Fibroblast of skin of scalp (primary cell): ENCODE measurements at regions not wholly inside any gene's neighbourhood (a gene's known extent, or its start where the extent isn't known, plus 50 kb on each side); places are given as distances from the start of the nearest gene placed in this dataset.
"Not testable (repeated sequence)": the region's sequence is repeated elsewhere in the genome, so short reads cannot be mapped to it uniquely, and the experiment has no call there.

Experiments used
- DNase-seq: peaks from one replicate; pipeline ENCODE4 v3.0.0-alpha.2; 2013

- DNase-seq = no peak
Observed at GRCh38 chr3:127033171-127033570, 50.3 kb downstream of the PLXNA1 start.

DNA sequence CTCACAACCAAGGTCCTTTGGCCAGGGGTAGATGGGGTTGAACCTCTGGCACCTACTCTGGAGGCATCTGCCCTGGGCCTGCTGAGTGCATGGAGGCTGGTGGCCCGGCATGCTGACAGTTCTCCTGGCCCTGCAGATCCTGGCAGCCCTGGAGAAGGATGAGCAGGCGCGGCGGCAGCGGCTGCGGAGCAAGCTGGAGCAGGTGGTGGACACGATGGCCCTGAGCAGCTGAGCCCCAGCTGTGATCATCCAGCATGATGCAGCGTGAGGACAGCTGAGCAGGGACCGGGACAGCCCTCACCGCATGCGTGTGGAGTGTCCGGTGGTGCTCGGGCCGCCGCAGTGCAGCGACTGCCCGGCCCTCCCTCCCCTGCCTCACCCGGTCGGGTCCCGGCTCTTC is 50.9 kb downstream of the PLXNA1 start:
- DNase-seq = no peak

DNA sequence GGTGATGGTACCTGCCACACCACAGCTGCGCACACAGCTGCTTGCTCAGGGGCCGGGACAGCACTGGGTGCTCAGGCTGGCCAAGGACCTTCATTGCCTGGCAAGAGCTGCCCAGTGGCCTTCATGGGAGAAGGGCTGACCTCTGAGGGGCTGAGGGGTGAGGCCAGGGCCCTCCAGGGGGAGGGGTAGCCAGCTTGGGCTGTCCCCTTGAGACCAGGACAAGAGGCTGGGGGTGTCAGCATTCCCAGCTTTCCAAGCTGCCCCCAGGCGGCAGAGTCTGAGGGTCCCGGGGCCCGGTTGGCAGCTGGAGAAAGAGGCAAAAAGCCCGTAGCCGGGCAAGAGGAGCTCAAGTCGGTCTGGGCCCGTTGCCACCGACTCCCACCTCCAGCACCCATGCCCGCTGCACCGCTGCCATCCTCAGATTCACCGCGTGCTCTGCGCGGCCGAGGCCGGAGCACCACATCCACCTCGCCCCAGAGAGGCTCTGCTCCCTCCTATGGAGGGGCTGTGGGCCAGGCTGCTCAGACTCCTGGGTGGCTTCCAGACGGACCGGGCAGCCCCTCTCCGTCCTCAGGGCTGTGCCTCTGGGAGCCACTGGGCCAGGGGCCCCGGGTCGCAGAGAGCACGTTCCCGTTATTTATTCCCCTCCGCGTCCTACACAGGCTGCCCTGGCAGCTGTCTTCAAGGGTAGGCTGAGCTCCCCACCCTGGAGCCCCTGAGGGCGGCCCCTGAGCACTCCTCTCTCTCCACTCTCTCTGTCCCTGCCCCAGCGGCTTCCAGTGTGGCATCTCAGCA is 51.5 kb downstream of the PLXNA1 start:
- DNase-seq = no peak

DNA sequence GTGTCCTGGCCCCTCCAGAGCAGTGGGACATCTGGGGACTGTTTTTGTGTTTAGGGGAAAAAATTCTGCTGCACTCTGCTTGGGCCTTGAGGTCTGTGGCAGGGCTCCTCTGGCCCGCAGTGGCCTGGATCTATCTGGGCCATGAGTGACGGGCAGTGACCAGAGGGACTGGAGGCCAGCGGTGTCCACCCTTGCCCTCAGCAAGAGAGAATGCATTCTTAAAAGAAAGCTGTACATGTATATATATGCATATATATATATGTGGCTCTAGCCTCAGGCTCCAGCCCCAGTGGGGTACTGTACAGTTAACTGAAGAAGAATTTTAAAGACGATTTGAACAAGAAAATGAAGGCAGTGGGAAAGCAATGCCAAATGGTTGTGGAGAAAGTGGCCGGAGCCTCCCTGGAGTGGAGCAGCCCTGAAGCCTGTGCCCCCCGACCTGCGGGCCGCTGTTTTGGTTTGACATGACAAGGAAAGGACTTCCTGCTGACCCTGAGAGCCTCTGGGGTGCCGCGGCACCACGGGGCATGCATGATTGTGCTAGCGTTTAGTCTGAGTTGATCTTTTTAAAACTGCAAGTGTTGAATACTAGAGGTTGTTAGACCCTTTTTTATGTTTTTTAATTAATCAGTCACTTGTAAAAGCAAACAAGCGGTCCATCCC is 52.2 kb downstream of the PLXNA1 start:
- DNase-seq = no peak

GRCh38 chr3:127035677-127036076 is 52.8 kb downstream of the PLXNA1 start:
- DNase-seq = peak; percentile 90

- DNase-seq = no peak
Observed at GRCh38 chr3:127036209-127037020, 53.5 kb downstream of the PLXNA1 start.

- no peak for DNase-seq
Observed at GRCh38 chr3:127037021-127037400, 54.1 kb downstream of the PLXNA1 start.

GRCh38 chr3:127037418-127037841 is 54.5 kb downstream of the PLXNA1 start:
- DNase-seq = no peak

- no peak for DNase-seq
Observed at GRCh38 chr3:127037971-127038446, 55.1 kb downstream of the PLXNA1 start.

DNA sequence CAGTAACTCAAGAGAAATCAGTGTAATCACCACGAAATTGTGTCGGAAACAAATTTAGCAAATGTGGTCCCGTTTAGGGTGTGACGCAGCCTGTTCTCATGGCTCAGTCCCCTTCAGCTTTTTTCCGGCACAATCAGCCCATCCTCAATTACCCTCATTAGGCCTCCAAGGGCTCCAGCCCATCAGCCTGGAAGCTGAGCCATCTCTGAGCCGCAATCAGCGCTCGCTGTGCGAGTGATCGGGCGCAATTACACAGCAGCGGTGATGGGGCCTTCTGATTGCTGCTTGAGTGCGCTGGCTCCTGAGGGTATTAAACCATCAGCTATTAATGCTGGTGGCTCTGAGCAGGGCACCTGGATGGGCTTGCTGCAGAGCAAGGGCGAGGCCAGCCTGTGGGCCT is 55.6 kb downstream of the PLXNA1 start:
- DNase-seq = no peak

DNA sequence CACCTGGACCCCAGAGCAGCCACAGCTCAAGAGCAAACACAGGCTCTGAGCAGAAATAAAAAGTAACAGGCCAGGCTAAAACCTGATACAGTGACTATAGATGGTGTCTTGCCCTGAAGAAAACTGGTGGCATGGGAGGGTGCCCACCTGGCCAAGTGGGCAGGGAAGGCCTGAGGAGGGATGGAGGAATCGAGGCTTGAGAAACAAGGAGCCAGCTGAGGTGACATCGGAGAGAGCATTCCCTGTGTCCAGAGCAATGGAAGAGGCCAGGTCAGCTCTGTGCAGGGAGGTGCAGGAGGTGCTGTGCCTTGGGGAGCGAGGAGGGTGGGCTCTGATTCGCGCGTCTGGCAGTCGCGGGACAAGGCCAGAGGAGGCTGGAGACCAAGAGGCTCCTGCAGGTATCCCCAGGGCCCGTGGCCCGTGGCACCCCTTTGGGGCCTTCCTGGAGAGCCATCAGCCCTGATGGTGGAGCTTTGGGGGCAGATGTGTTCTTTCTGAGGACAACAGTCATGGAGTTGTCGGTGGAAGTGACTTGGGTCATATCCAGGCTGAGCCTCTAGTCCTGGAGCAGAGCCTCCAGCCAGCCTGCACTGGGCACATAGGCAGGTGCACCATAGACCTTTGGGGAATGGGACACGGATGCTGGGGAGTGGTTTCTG is 56.1 kb downstream of the PLXNA1 start:
- no peak for DNase-seq

DNA sequence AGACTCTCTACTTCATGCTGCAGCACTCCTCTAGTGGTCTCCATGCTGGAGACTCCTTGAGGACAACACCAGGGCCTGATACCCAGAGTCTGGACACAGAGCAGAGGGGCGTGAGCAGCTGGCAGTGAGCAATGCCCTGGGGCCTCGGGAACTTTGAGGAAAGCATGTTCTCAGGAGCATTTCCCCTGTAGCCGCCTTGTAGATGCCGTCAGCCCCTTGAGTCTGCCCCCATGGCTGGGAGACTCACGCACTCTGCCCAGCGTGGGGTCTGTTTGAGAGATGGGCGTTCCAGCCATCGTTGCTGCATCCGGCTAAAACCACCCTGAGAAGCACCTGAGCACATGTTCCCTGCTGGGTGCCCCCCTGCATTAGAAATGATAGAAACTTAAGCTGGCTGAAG is 56.8 kb downstream of the PLXNA1 start:
- no peak for DNase-seq

GRCh38 chr3:127040216-127040615 is 57.3 kb downstream of the PLXNA1 start:
- no peak for DNase-seq

- DNase-seq = no peak
Observed at GRCh38 chr3:127041264-127041820, 58.4 kb downstream of the PLXNA1 start.

GRCh38 chr3:127041933-127042332 is 59.0 kb downstream of the PLXNA1 start:
- DNase-seq = no peak

DNA sequence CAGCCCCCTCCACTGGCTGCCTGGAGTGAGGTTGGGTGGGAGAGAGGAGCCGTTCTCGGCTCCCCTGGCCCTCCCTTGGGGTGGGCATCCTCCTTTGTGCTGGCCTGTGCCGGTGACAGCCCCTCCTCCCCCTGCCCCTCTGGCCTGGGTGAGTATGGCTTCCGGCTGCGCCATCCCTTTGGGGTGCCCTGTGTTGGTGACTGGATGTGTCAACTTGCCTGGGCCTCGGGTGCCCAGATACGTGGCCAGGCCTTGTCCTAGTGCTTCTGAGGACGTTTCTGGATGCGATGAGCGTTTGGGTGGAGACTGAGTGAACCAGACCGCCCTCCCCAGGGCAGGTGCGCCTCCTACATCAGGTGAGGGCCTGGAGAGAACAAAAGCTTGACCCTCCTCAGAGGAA is 59.7 kb downstream of the PLXNA1 start:
- DNase-seq = no peak

GRCh38 chr3:127043041-127043641 is 60.2 kb downstream of the PLXNA1 start:
- DNase-seq = peak; percentile 17

DNA sequence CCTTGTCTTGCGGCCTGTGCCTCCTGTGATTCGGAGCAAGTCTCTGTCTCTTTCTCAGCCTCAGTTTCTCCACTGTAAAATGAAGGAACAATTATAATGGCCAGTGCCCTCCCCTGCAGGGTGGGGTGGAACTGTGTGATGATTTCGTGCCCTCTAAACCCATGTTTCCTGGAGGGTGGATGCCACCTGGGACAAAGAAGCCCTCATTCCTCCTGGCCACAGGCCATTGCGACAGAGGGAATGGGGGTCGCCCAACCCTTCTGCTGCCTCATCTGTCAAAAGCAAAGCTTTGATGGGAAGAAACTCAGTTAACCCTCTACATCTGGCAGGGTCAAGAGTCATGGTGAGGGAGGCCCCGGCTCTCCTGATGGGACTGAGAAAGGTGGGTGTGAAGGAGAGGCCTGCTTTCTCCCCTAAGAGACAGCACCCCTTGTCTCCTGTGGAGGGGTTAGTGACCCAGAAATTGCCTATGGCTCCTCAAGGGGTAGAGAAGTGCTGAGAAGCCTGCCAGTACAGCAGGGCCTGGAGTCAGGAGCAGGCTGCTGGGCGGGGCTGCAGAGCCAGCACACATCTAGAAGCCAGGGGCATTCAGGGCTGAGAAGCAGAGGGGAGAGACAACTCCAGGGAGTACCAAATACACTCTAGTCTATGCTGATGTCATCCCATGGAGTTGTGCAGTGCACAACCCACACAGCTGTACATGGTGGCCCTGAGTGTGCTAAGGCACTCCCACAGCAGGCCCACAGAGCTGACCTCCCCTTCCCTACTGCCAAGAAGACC is 61.0 kb downstream of the PLXNA1 start:
- no peak for DNase-seq

GRCh38 chr3:127044996-127045395 is 62.1 kb downstream of the PLXNA1 start:
- DNase-seq = peak; percentile 25

DNA sequence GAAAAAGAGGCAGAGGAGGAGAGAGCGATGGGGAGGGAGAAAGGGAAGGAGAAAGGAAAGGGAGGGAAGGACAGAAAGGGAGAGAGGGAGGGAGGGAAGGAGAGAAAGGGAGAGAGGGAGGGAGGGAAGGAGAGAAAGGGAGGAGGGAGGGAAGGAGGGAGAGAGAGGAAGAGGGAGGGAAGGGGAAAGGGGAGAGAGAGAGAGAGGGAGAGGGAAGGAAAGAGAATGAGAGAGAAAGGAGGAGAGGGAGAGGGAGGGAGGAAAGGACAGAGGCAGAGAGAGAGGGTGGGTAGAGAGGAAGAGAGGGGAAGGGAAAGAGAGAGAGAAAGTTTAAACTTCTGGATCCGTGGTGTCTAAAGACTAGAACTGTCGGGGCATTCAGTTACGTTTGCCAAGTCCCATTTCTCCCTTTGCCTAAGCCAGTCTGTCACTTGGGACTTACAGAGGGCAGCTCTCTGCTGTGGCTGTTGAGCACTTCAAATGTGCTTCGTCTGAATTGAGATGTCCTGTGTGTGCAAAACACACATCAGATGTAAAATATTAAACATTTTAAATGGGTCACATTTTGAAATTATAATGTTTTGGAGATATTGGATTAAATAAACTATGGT is 62.6 kb downstream of the PLXNA1 start:
- no peak for DNase-seq

DNA sequence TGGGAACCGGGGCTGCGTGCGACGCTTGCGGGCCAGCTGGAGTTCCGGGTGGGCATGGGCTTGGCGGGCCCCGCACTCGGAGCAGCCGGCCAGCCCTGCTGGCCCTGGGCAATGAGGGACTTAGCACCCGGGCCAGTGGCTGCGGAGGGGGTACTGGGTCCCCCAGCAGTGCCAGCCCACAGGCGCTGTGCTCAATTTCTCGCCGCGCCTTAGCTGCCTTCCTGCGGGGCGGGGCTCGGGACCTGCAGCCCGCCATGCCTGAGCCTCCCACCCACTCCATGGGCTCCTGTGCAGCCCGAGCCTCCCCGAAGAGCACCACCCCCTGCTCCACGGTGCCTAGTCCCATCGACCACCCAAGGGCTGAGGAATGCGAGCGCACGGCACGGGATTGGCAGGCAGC is 63.8 kb downstream of the PLXNA1 start:
- DNase-seq = not testable (repeated sequence)
